ENCODE measurements at regions not wholly inside any gene's neighbourhood (a gene's known extent, or its start where the extent isn't known, plus 50 kb on each side); places are given as distances from the start of the nearest gene placed in this dataset.
"Not testable (repeated sequence)": the region's sequence is repeated elsewhere in the genome, so short reads cannot be mapped to it uniquely, and the experiment has no call there.

- no peak for DNase-seq (ENCODE audit: low spot score)
These were observed 89.0 kb downstream of the NAF1 start for GRCh38 chr4:163077680-163078079.

GRCh38 chr4:163072222-163072621, 94.5 kb downstream of the NAF1 start:
- DNase-seq (ENCODE audit: low spot score): no peak

- DNase-seq (ENCODE audit: low spot score): no peak
These were observed 95.4 kb downstream of the NAF1 start for GRCh38 chr4:163071308-163071707.

GRCh38 chr4:163070023-163070422, 96.7 kb downstream of the NAF1 start:
- no peak for DNase-seq (ENCODE audit: low spot score)

GRCh38 chr4:163063891-163064290, 102.8 kb downstream of the NAF1 start:
- peak; percentile 6 for DNase-seq (ENCODE audit: low spot score)

GRCh38 chr4:163048447-163048846, 118.2 kb downstream of the NAF1 start:
- DNase-seq (ENCODE audit: low spot score): no peak

- no peak for DNase-seq (ENCODE audit: low spot score)
These were observed 124.4 kb downstream of the NAF1 start for GRCh38 chr4:163042306-163042705.

- DNase-seq (ENCODE audit: low spot score): no peak
These were observed 149.6 kb downstream of the NAF1 start for GRCh38 chr4:163017135-163017534.

GRCh38 chr4:163012816-163013215, 153.9 kb downstream of the NAF1 start:
- no peak for DNase-seq (ENCODE audit: low spot score)

GRCh38 chr4:163003979-163004378, 162.7 kb downstream of the NAF1 start:
- no peak for DNase-seq (ENCODE audit: low spot score)

GRCh38 chr4:162988530-162988929, 178.2 kb downstream of the NAF1 start:
- no peak for DNase-seq (ENCODE audit: low spot score)

DNA sequence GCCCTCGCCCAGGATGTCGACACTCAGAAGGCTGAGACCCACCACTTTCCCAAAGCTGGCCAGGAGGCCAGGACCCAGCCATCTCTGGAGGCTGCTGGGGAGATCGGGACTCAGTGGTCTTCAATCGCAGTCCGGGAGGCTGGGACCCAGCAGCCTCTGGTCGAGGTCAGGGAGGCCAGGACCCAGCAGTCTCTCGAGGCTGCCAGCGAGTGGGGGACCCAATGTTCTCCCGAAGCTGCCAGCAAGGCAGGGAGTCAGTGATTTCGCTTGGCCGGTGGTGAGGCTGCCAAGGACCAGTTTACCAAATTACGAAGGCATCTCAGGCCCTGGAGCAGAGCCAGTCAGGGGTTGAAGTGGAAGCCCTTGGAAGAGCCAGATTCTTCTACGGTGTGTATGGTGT, 181.6 kb downstream of the NAF1 start:
- no peak for DNase-seq (ENCODE audit: low spot score)

GRCh38 chr4:162984621-162985020, 182.1 kb downstream of the NAF1 start:
- DNase-seq (ENCODE audit: low spot score): no peak

- no peak for DNase-seq (ENCODE audit: low spot score)
These were observed 184.9 kb downstream of the NAF1 start for GRCh38 chr4:162981823-162982222.

DNA sequence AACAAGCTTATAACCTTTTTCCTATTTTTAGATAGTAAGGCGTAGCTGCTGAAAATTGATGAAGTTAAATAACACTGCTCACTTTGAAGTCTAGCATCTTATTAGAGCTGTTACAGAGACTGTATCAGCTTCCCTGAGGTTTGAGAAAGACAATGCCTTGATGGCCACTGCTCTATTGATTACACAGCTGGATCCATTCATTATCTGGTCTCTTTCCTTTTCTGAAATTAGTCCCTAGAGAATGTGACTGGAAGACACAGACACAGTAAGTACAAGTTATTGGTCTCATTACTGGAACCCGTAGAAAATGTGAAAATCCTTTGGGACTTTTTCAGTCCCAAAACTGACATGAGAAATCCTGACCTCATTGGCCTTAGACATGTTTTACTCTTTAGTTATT, 188.3 kb downstream of the NAF1 start:
- DNase-seq (ENCODE audit: low spot score): no peak

- DNase-seq (ENCODE audit: low spot score): no peak
These were observed 188.9 kb downstream of the NAF1 start for GRCh38 chr4:162977788-162978187.

GRCh38 chr4:162972661-162973330, 193.9 kb downstream of the NAF1 start:
- no peak for DNase-seq (ENCODE audit: low spot score)

DNA sequence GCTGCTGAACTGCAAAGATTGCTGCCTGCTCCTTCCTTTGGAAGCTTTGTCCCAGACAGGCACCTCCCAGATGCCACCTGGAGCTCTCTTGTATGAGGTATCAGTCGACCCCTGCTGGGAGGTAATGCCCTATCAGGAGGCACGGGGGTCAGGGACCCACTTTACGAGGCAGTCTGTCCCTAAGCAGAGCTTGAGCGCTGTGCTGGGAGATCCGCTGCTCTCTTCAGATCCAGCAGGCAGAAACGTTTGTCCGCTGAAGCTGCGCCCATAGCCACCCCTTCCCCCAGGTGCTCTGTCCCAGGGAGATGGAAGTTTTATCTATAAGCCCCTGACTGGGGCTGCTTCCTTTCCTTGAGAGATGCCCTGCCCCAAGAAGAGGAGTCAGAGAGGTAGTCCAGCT, 197.5 kb downstream of the NAF1 start:
- DNase-seq (ENCODE audit: low spot score): no peak

- DNase-seq (ENCODE audit: low spot score): not testable (repeated sequence)
These were observed 200.7 kb downstream of the NAF1 start for GRCh38 chr4:162965978-162966377.

DNA sequence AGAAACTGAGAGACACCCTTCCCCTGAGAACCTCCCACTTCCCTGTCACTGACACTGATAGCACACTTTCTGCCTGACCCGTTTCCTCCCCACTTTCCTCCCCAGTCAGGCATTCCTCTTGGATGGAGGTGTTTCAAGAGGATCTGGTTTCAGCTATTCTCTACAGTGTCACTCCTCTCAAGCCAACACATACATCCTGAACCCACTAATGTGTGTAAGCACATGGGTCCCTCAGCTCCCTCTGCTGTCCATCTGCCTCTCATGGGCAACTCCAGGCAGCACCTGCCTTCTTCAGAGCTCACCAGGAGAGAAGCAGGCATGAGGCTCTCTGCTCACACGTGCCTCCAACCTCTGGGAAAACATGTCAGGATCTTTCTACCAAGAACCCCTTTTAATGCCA, 207.6 kb downstream of the NAF1 start:
- no peak for DNase-seq (ENCODE audit: low spot score)

- no peak for DNase-seq (ENCODE audit: low spot score)
These were observed 209.1 kb downstream of the NAF1 start for GRCh38 chr4:162957521-162958143.

- no peak for DNase-seq (ENCODE audit: low spot score)
These were observed 211.7 kb downstream of the NAF1 start for GRCh38 chr4:162954976-162955375.

DNA sequence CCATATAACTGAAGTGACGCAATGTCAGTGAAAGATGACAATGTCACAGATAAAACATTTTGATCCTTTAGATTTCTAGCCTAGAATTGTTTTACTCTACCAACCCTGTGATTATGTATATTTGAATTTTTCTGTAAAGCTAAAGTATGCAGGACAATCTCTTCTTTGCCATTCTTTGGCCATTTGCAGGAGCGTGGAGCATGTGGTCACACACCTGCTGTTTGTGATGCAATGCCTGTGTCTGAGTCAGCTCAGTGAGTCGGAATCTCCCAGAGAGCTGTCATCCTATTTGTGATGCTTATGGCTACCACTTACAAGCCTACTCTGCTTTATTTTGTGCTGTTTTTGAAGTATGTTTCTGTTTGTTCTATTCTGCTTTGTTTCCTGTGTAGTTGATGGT, 214.5 kb downstream of the NAF1 start:
- no peak for DNase-seq (ENCODE audit: low spot score)

GRCh38 chr4:162945713-162946112, 221.0 kb downstream of the NAF1 start:
- DNase-seq (ENCODE audit: low spot score): no peak
